ENCODE measurements at regions not wholly inside any gene's neighbourhood (a gene's known extent, or its start where the extent isn't known, plus 50 kb on each side); places are given as distances from the start of the nearest gene placed in this dataset.
"Not testable (repeated sequence)": the region's sequence is repeated elsewhere in the genome, so short reads cannot be mapped to it uniquely, and the experiment has no call there.

DNA sequence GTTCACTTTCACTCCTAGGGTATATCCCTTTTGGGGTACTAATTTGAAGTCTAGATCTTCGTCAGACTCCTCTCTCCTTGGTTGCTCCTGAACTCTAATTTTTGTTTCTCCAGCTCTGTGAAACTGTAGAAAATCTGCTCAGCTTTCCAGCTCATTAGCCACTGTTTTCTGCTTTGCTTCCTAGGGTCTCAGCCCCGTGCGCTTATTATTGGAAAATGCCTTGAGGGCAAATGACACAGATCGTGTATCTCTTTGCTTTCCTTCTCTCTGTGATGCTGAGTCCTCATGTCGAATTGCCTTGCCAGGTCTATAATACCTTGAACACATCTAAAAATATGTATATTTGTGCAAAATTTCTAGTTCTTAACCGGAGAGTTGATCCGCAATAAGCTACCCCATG is 731.1 kb downstream of the EDEM1 start:
- Histone ChIP-seq H3K36me3 (no peaks in the 10 kb centered on the region), H3K27ac (replicated peaks in 1 of 4) (no peak overlapping the region), H3K27me3 (peaks cover 0 to 3% (median 0%) of the 10 kb centered on the region in 4 donors), H3K9me3 (no peaks in the 10 kb centered on the region), H3K4me1 (no peaks in the 10 kb centered on the region), H3K4me3 (no peak overlapping the region)
- DNase-seq (ENCODE audit: extremely low spot score): no peak
- WGBS: 77% methylated on average over 7 of the region's 7 CpGs
- TF ChIP-seq, protein P1, sequence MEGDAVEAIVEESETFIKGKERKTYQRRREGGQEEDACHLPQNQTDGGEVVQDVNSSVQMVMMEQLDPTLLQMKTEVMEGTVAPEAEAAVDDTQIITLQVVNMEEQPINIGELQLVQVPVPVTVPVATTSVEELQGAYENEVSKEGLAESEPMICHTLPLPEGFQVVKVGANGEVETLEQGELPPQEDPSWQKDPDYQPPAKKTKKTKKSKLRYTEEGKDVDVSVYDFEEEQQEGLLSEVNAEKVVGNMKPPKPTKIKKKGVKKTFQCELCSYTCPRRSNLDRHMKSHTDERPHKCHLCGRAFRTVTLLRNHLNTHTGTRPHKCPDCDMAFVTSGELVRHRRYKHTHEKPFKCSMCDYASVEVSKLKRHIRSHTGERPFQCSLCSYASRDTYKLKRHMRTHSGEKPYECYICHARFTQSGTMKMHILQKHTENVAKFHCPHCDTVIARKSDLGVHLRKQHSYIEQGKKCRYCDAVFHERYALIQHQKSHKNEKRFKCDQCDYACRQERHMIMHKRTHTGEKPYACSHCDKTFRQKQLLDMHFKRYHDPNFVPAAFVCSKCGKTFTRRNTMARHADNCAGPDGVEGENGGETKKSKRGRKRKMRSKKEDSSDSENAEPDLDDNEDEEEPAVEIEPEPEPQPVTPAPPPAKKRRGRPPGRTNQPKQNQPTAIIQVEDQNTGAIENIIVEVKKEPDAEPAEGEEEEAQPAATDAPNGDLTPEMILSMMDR (IDR thresholded peaks at IDR 0.05): no peak
- no peak for TF ChIP-seq POLR2A (IDR thresholded peaks at IDR 0.05; ENCODE audit: low read depth)
- no peak for TF ChIP-seq POLR2AphosphoS5 (IDR thresholded peaks at IDR 0.05)
- intact Hi-C loops (cut with DNase I): no loop called here

DNA sequence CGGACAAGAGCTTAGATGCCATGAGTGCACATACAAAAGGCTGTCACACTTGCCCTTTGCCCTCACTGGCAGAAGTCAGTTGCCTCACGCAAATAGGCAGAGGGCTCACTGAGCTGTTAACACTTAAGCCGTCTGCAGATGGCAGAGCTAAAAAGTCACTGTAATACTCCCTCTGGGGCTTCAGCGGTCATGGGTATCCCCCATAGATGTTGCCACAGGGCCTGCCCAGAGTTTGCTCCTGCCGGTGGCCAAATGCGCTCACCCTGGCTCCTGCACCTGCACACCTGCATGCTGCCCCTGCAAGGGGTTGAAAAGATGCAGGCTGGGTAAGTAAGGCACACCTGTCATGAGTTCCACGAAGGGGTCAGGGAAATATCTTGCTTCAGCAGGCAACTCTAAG is 741.5 kb downstream of the EDEM1 start:
- H3K27ac ChIP-seq (replicated peaks in 1 of 4): no peak overlapping the region
- TF ChIP-seq EP300 (IDR thresholded peaks at IDR 0.05) (no peak), POLR2AphosphoS5 (IDR thresholded peaks at IDR 0.05) (no peak), POLR2A (IDR thresholded peaks at IDR 0.05; ENCODE audit: low read depth) (no peak)
- TF ChIP-seq, protein P1 (IDR thresholded peaks at IDR 0.05): no peak
- no peak overlapping the region for H3K4me3 ChIP-seq
- no peaks in the 10 kb centered on the region for H3K27me3 ChIP-seq
- H3K9me3 ChIP-seq: no peaks in the 10 kb centered on the region
- intact Hi-C loops (cut with DNase I): no loop called here
- DNase-seq (ENCODE audit: extremely low spot score): no peak
- 83% methylated on average over 5 of the region's 7 CpGs for WGBS
- no peaks in the 10 kb centered on the region for H3K36me3 ChIP-seq
- no peaks in the 10 kb centered on the region for H3K4me1 ChIP-seq

DNA sequence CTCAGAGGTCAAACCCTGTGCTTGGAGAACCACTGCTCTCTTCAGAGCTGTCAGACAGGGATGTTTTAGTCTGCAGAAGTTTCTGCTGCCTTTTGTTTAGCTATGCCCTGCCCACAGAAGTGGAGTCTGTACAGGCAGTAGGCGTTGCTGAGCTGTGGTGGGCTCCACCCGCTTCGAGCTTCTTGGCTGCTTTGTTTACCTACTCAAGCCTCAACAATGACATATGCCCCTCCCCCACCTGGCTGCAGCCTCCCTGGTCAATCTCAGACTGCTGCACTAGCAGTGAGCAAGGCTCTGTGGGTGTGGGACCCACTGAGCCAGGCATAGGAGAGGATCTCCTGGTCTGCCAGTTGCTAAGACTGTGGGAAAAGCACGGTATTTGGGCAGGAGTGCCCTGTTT is 756.6 kb downstream of the EDEM1 start:
- WGBS: 56% methylated on average over 3 of the region's 4 CpGs
- intact Hi-C loops (cut with DNase I); H3K4me3 ChIP-seq; H3K4me1 ChIP-seq; H3K27me3 ChIP-seq; H3K27ac ChIP-seq (replicated peaks in 1 of 4); H3K9me3 ChIP-seq; DNase-seq (ENCODE audit: extremely low spot score); H3K36me3 ChIP-seq: not testable (repeated sequence)

DNA sequence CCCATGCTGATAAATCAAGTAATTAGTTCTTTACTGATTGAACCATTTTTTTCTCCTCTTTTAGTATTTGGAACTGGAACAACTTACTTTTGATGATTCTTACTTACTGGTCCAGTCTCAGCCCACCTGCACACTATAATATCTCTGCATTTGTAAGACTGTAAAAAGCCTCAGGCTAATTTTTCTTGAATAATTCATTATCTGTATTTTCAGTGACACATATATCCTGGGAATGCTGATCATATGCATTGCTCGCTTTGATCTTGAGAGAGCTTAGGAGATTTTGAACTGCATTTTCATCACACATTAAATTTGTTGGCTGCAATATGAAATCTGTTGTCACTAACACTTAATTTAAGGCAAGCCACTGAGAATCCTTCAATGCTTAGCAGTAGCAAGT is 760.6 kb downstream of the EDEM1 start:
- 87% methylated on average over 1 of the region's 1 CpG for WGBS
- H3K27ac ChIP-seq (replicated peaks in 1 of 4): no peak overlapping the region
- TF ChIP-seq, protein P1 (IDR thresholded peaks at IDR 0.05): no peak
- no peak for TF ChIP-seq EP300 (IDR thresholded peaks at IDR 0.05)
- no peak for TF ChIP-seq POLR2AphosphoS5 (IDR thresholded peaks at IDR 0.05)
- no peak for TF ChIP-seq POLR2A (IDR thresholded peaks at IDR 0.05; ENCODE audit: low read depth)

DNA sequence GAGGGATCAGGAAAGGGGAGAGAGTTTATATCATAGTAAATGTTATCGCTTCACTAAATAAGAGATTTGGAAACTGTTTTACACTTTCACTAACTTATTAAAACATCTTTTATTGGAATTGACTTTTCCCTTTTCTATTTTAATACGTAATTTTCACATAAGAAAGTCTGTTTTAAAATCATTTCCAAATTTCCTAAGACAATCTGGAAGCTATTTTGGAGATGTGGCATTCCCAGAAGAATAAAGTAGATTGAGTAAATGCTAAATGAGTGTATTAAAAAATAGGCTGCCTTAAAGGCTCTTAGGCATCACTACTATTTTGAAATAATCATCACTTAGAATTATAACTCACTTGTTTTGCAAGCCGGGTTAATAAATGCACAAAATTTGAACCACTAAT is 763.5 kb downstream of the EDEM1 start:
- Histone ChIP-seq H3K27me3 (no peaks in the 10 kb centered on the region), H3K4me3 (no peak overlapping the region), H3K27ac (replicated peaks in 1 of 4) (no peak overlapping the region), H3K9me3 (peaks cover 0 to 6% (median 0%) of the 10 kb centered on the region in 4 donors), H3K36me3 (no peaks in the 10 kb centered on the region), H3K4me1 (no peaks in the 10 kb centered on the region)
- DNase-seq (ENCODE audit: extremely low spot score): no peak
- intact Hi-C loops (cut with DNase I): no loop called here
- WGBS: 86% methylated on average over 3 of the region's 3 CpGs
- TF ChIP-seq EP300 (IDR thresholded peaks at IDR 0.05) (no peak), POLR2AphosphoS5 (IDR thresholded peaks at IDR 0.05) (no peak), POLR2A (IDR thresholded peaks at IDR 0.05; ENCODE audit: low read depth) (no peak)
- TF ChIP-seq, protein P1 (IDR thresholded peaks at IDR 0.05): no peak

More for the DNA sequence above, 760.6 kb downstream of the EDEM1 start:
- no peak for DNase-seq (ENCODE audit: extremely low spot score)
- Histone ChIP-seq H3K4me3 (no peak overlapping the region), H3K27me3 (peaks cover 0 to 6% (median 0%) of the 10 kb centered on the region in 4 donors), H3K4me1 (no peaks in the 10 kb centered on the region), H3K36me3 (no peaks in the 10 kb centered on the region), H3K9me3 (no peaks in the 10 kb centered on the region)
- intact Hi-C loops (cut with DNase I): no loop called here
